MM.1S (cell line): ENCODE measurements at regions not wholly inside any gene's neighbourhood (a gene's known extent, or its start where the extent isn't known, plus 50 kb on each side); places are given as distances from the start of the nearest gene placed in this dataset.
"Not testable (repeated sequence)": the region's sequence is repeated elsewhere in the genome, so short reads cannot be mapped to it uniquely, and the experiment has no call there.

ENCODE experiments used
- DNase-seq: peaks from one replicate; pipeline ENCODE4 v3.0.0-alpha.2; 2015
- H2AFZ ChIP-seq: fragments of 300-600 bp; sonication (generic); 2 replicates; pipeline ENCODE4 v1.6.0; 2016; ENCODE audit warnings: antibody characterized with exemption, low read length
- H3F3A ChIP-seq: fragments of 300-600 bp; sonication (generic); 2 replicates; pipeline ENCODE4 v1.6.1; 2016; ENCODE audit warnings: mild to moderate bottlenecking, antibody characterized with exemption, low read length, moderate library complexity, mixed read lengths; ENCODE audit not compliant: insufficient read depth
- H3K27ac ChIP-seq: fragments of 300-600 bp; sonication (generic); 2 replicates; pipeline ENCODE4 v1.5.1; 2016; ENCODE audit warnings: mild to moderate bottlenecking, low read length
- H3K27me3 ChIP-seq: fragments of 300-600 bp; sonication (generic); replicated peaks from 2 replicates; pipeline ENCODE4 v1.6.0; 2016; ENCODE audit warnings: low read length; ENCODE audit not compliant: insufficient read depth
- H3K36me3 ChIP-seq: fragments of 300-600 bp; sonication (generic); replicated peaks from 2 replicates; pipeline ENCODE4 v1.6.1; 2016; ENCODE audit warnings: mild to moderate bottlenecking, low read length, mixed read lengths; ENCODE audit not compliant: insufficient read depth
- H3K4me1 ChIP-seq: fragments of 300-600 bp; sonication (generic); 2 replicates; pipeline ENCODE4 v1.6.1; 2016; ENCODE audit warnings: low read length, mixed read lengths
- H3K4me2 ChIP-seq: fragments of 300-600 bp; sonication (generic); 2 replicates; pipeline ENCODE4 v1.6.0; 2016; ENCODE audit warnings: low read depth, low read length
- H3K4me3 ChIP-seq: fragments of 300-600 bp; sonication (generic); 2 replicates; pipeline ENCODE4 v1.5.1; 2016; ENCODE audit warnings: low read length, mixed read lengths
- H3K79me2 ChIP-seq: fragments of 300-600 bp; sonication (generic); 2 replicates; pipeline ENCODE4 v1.6.1; 2016; ENCODE audit warnings: mixed run types, low read length, mixed read lengths
- H3K9ac ChIP-seq: fragments of 300-600 bp; sonication (generic); 2 replicates; pipeline ENCODE4 v1.6.1; 2016; ENCODE audit warnings: low read length, mixed read lengths
- H3K9me2 ChIP-seq: fragments of 300-600 bp; sonication (generic); replicated peaks from 2 replicates; pipeline ENCODE4 v1.6.1; 2016; ENCODE audit warnings: mild to moderate bottlenecking, low read length, mixed read lengths; ENCODE audit not compliant: insufficient read depth
- H3K9me3 ChIP-seq: fragments of 300-600 bp; sonication (generic); replicated peaks from 2 replicates; pipeline ENCODE4 v1.6.1; 2016; ENCODE audit warnings: mild to moderate bottlenecking, low read length, mixed read lengths; ENCODE audit not compliant: insufficient read depth
- H4K20me1 ChIP-seq: fragments of 300-600 bp; sonication (generic); 2 replicates; pipeline ENCODE4 v1.6.1; 2016; ENCODE audit warnings: mild to moderate bottlenecking, low read length, moderate library complexity, mixed read lengths; ENCODE audit not compliant: insufficient read depth

- H3K9ac ChIP-seq, H2AFZ ChIP-seq, H3K9me3 ChIP-seq, H3K4me2 ChIP-seq, H3K79me2 ChIP-seq, H3F3A ChIP-seq, H3K4me3 ChIP-seq, H3K27me3 ChIP-seq, H3K36me3 ChIP-seq, DNase-seq, H3K4me1 ChIP-seq, H4K20me1 ChIP-seq, H3K27ac ChIP-seq, H3K9me2 ChIP-seq: not testable (repeated sequence)
Measured at GRCh38 chr9:63344408-63344807, 1940.6 kb downstream of the FOXD4L5 start.

DNA sequence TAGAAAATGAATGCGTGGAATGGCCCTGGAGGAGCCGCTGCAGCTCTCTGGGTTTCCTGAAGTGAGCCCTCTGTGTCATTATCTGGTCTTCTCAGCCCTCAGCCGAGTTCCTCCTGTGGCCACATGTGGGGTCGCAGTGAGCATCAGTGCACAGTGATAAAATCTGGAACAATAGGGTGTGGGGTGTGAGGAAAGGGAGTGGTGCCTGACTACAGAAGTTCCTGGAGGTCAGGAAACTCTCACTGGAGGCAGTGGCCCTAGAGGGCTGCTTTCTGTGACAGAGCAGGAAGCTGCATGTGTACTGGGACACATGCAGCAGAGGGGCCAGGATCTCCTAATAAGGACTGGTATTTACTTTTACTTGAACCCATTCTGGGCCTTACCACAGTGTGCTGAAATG is 1942.5 kb downstream of the FOXD4L5 start:
- not testable (repeated sequence) for H3K36me3 ChIP-seq, H3K9ac ChIP-seq, H3K79me2 ChIP-seq, H3K9me3 ChIP-seq, H3K9me2 ChIP-seq, DNase-seq, H3K4me1 ChIP-seq, H3K4me2 ChIP-seq, H3K27ac ChIP-seq, H4K20me1 ChIP-seq, H3K4me3 ChIP-seq, H3K27me3 ChIP-seq, H2AFZ ChIP-seq, H3F3A ChIP-seq

- not testable (repeated sequence) for H3K4me3 ChIP-seq, H3K36me3 ChIP-seq, DNase-seq, H3K9me3 ChIP-seq, H3K9ac ChIP-seq, H3K4me2 ChIP-seq, H3F3A ChIP-seq, H3K9me2 ChIP-seq, H2AFZ ChIP-seq, H3K4me1 ChIP-seq, H3K79me2 ChIP-seq, H3K27ac ChIP-seq, H4K20me1 ChIP-seq, H3K27me3 ChIP-seq
Measured at GRCh38 chr9:63337899-63338604, 1947.0 kb downstream of the FOXD4L5 start.

DNA sequence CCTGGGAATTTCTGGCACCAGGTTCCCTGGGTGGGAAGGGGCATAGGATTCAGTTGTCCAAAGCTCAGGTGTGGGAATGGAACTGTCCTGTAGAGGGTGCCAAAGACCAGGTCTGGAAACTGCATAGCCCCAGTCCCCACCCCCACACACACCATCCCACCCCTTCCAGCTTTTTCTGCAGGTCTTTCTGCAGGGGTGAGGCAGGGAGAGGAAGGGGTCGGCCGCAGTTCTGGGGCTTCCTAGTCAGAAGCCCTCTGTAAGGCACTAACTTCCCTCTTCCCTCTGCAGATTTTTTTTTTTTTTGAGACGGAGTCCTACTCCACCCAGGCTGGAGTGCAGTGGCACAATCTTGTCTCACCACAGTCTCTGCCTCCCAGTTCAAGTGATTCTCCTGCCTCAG is 1949.7 kb downstream of the FOXD4L5 start:
- not testable (repeated sequence) for H3K9me2 ChIP-seq, H3K36me3 ChIP-seq, H3K4me3 ChIP-seq, H3F3A ChIP-seq, H3K9ac ChIP-seq, DNase-seq, H2AFZ ChIP-seq, H3K27me3 ChIP-seq, H3K79me2 ChIP-seq, H4K20me1 ChIP-seq, H3K4me1 ChIP-seq, H3K27ac ChIP-seq, H3K4me2 ChIP-seq, H3K9me3 ChIP-seq

GRCh38 chr9:63334187-63334586 is 1950.8 kb downstream of the FOXD4L5 start:
- not testable (repeated sequence) for H4K20me1 ChIP-seq, H3K27ac ChIP-seq, H3K4me2 ChIP-seq, H3K4me3 ChIP-seq, H3K79me2 ChIP-seq, H3K27me3 ChIP-seq, H3K4me1 ChIP-seq, H3K9ac ChIP-seq, DNase-seq, H3K9me2 ChIP-seq, H3F3A ChIP-seq, H3K36me3 ChIP-seq, H2AFZ ChIP-seq, H3K9me3 ChIP-seq

DNA sequence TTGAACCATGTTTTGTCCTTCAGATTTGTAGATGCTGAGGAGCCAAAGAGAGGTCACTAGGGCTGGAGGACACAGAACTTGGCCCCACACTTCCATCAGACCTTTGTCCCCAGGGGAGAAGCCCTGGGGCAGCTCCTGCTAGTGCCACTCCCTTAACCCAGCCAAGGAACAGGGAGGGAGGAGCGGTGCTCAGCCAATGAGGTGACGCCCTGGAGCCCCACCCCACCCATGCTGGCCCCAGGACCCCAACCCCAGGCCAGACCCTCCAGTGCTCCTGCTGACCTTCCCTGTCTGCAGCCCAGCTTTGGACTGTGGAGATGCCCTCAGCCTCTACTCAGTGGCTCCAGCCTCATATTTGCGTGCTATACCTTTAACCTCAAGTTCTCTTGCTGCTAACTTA is 1951.9 kb downstream of the FOXD4L5 start:
- H3K9me2 ChIP-seq, H3K27me3 ChIP-seq, DNase-seq, H3K4me3 ChIP-seq, H3K36me3 ChIP-seq, H3F3A ChIP-seq, H3K9me3 ChIP-seq, H3K79me2 ChIP-seq, H3K9ac ChIP-seq, H3K4me1 ChIP-seq, H3K4me2 ChIP-seq, H3K27ac ChIP-seq, H4K20me1 ChIP-seq, H2AFZ ChIP-seq: not testable (repeated sequence)

- H3K27ac ChIP-seq, DNase-seq, H3K4me2 ChIP-seq, H3K4me3 ChIP-seq, H4K20me1 ChIP-seq, H3K4me1 ChIP-seq, H3K79me2 ChIP-seq, H3K36me3 ChIP-seq, H3K27me3 ChIP-seq, H3F3A ChIP-seq, H2AFZ ChIP-seq, H3K9me2 ChIP-seq, H3K9ac ChIP-seq, H3K9me3 ChIP-seq: not testable (repeated sequence)
Measured at GRCh38 chr9:63328313-63328712, 1956.7 kb downstream of the FOXD4L5 start.

GRCh38 chr9:63327211-63327610 is 1957.8 kb downstream of the FOXD4L5 start:
- not testable (repeated sequence) for H3K27ac ChIP-seq, DNase-seq, H3K4me1 ChIP-seq, H4K20me1 ChIP-seq, H3K9ac ChIP-seq, H2AFZ ChIP-seq, H3F3A ChIP-seq, H3K27me3 ChIP-seq, H3K9me2 ChIP-seq, H3K36me3 ChIP-seq, H3K9me3 ChIP-seq, H3K4me2 ChIP-seq, H3K4me3 ChIP-seq, H3K79me2 ChIP-seq
